Right cardiac atrium (tissue), 5 donors: ENCODE measurements at regions not wholly inside any gene's neighbourhood (a gene's known extent, or its start where the extent isn't known, plus 50 kb on each side); places are given as distances from the start of the nearest gene placed in this dataset.

Source experiments
- ATAC-seq, 2 donors: fragments of 200-7000 bp; cut with Tn5 transposase; one replicate each; pipeline versions ENCODE4 v1.8.0 to v1.9.1; 2020; ENCODE audit warnings: moderate library complexity in 2 of 2, mild to moderate bottlenecking in 1 of 2
- DNase-seq, 3 donors: peaks; one replicate each; pipeline ENCODE4 v3.0.0-alpha.2; 2020
- H3K27ac ChIP-seq: one replicate; pipeline ENCODE4 v1.5.1; 2013; ENCODE audit warnings: mild to moderate bottlenecking, low read length, control low read depth, moderate library complexity
- H3K27me3 ChIP-seq: one replicate; pipeline ENCODE4 v1.6.1; 2013; ENCODE audit not compliant: control insufficient read depth, insufficient read depth
- H3K4me1 ChIP-seq: one replicate; pipeline ENCODE4 v1.6.1; 2013; ENCODE audit warnings: low read length; ENCODE audit not compliant: control insufficient read depth, insufficient read depth
- H3K4me3 ChIP-seq: one replicate; pipeline ENCODE4 v1.5.1; 2013; ENCODE audit warnings: low read length, control low read depth
- H3K9me3 ChIP-seq: one replicate; pipeline ENCODE4 v1.6.1; 2013; ENCODE audit warnings: low read length; ENCODE audit not compliant: control insufficient read depth
- WGBS: extraction: QIAGEN DNeasy Blood & Tissue Kit; methylation state at CpG from one replicate; pipeline ENCODE4 v1.1.7; 2013; 5-methylcytosine and 5-hydroxymethylcytosine counted together
- intact Hi-C, 4 donors: fragments of 100-400 bp; cut with DNase I; formaldehyde crosslinking; loops; one replicate each; pipeline versions ENCODE4 v1.11.0 to v1.14.0; 2022 to 2023
- donor health status: healthy with polysubstance abuse.
- donor health status: DM: no; HTN: yes; CAD: no.
- donor health status: DM: no; HTN: no; CAD: no.
- donor health status: DM: no; HTN: yes; CAD: no; lungs with severe emphysema.
- donor health status: DM: yes; HTN: yes; CAD: no.

GRCh38 chr10:111267673-111268072, 190.8 kb downstream of the ADRA2A start:
- no peaks in the 10 kb centered on the region for H3K4me1 ChIP-seq

GRCh38 chr10:111273235-111273634, 196.4 kb downstream of the ADRA2A start:
- H3K27me3 ChIP-seq, result peaks cover 3% of the 10 kb centered on the region
- 47% methylated on average over 3 of the region's 3 CpGs for whole genome bisulfite sequencing

More at GRCh38 chr10:111267673-111268072, 190.8 kb downstream of the ADRA2A start:
- no peak overlapping the region for H3K4me3 ChIP-seq
- no peak for DNase-seq
- no peaks in the 10 kb centered on the region for H3K9me3 ChIP-seq
- ATAC-seq, result no peak
- H3K27me3 ChIP-seq, result peaks cover 3% of the 10 kb centered on the region
- WGBS, result 61% methylated on average over 7 of the region's 7 CpGs
- H3K27ac ChIP-seq, result no peak overlapping the region
- intact Hi-C loops, result no loop called here

GRCh38 chr10:111273635-111274034, 196.8 kb downstream of the ADRA2A start:
- DNase-seq, result no peak

More at GRCh38 chr10:111273235-111273634, 196.4 kb downstream of the ADRA2A start:
- ATAC-seq, result no peak
- DNase-seq, result no peak
- intact Hi-C loops, result no loop called here
- Histone ChIP-seq H3K27ac (no peak overlapping the region), H3K4me1 (no peaks in the 10 kb centered on the region), H3K4me3 (no peak overlapping the region), H3K9me3 (no peaks in the 10 kb centered on the region)

GRCh38 chr10:111275091-111275490, 198.3 kb downstream of the ADRA2A start:
- Histone ChIP-seq H3K27ac (no peak overlapping the region), H3K9me3 (no peaks in the 10 kb centered on the region), H3K4me3 (no peak overlapping the region), H3K27me3 (peaks cover 3% of the 10 kb centered on the region), H3K4me1 (no peaks in the 10 kb centered on the region)
- ATAC-seq (peak in 1 of 2 donors; percentile 60), DNase-seq (peak in 1 of 3 donors; percentile 19)
- 50% methylated on average over 1 of the region's 1 CpG for WGBS
- intact Hi-C loops, result no loop called here

More at GRCh38 chr10:111273635-111274034, 196.8 kb downstream of the ADRA2A start:
- intact Hi-C loops, result no loop called here
- Histone ChIP-seq H3K9me3 (no peaks in the 10 kb centered on the region), H3K4me3 (no peak overlapping the region), H3K4me1 (no peaks in the 10 kb centered on the region), H3K27ac (no peak overlapping the region), H3K27me3 (peaks cover 3% of the 10 kb centered on the region)
- ATAC-seq, result no peak
- whole genome bisulfite sequencing, result 72% methylated on average over 2 of the region's 2 CpGs

GRCh38 chr10:111277661-111278060, 200.8 kb downstream of the ADRA2A start:
- H3K27me3 ChIP-seq, result no peaks in the 10 kb centered on the region
- no peak for DNase-seq
- WGBS, result 50% methylated on average over 6 of the region's 6 CpGs
- no peak for ATAC-seq
- no peaks in the 10 kb centered on the region for H3K9me3 ChIP-seq
- no peak overlapping the region for H3K27ac ChIP-seq
- intact Hi-C loops, result no loop called here
- peaks cover 2% of the 10 kb centered on the region for H3K4me1 ChIP-seq
- no peak overlapping the region for H3K4me3 ChIP-seq

GRCh38 chr10:111278266-111278665, 201.4 kb downstream of the ADRA2A start:
- no peak for DNase-seq
- 85% methylated on average over 3 of the region's 3 CpGs for WGBS
- ATAC-seq, result no peak
- Histone ChIP-seq H3K27ac (no peak overlapping the region), H3K27me3 (no peaks in the 10 kb centered on the region), H3K4me1 (peaks cover 2% of the 10 kb centered on the region), H3K9me3 (no peaks in the 10 kb centered on the region), H3K4me3 (no peak overlapping the region)
- intact Hi-C loops, result no loop called here

GRCh38 chr10:111281516-111281915, 204.7 kb downstream of the ADRA2A start:
- H3K4me1 ChIP-seq, result peaks cover 2% of the 10 kb centered on the region
- no peaks in the 10 kb centered on the region for H3K27me3 ChIP-seq
- H3K27ac ChIP-seq, result no peak overlapping the region
- no peaks in the 10 kb centered on the region for H3K9me3 ChIP-seq
- 11% methylated on average over 4 of the region's 4 CpGs for WGBS
- H3K4me3 ChIP-seq, result no peak overlapping the region
- intact Hi-C loops, result no loop called here
- peak in 1 of 2 donors; percentile 24 for ATAC-seq
- no peak for DNase-seq

GRCh38 chr10:111289461-111289860, 212.6 kb downstream of the ADRA2A start:
- no peaks in the 10 kb centered on the region for H3K27me3 ChIP-seq
- no peak for ATAC-seq
- H3K9me3 ChIP-seq, result no peaks in the 10 kb centered on the region
- H3K4me3 ChIP-seq, result no peak overlapping the region
- intact Hi-C loops, result no loop called here
- 57% methylated on average over 5 of the region's 5 CpGs for WGBS
- DNase-seq, result no peak
- no peaks in the 10 kb centered on the region for H3K4me1 ChIP-seq
- H3K27ac ChIP-seq, result no peak overlapping the region

GRCh38 chr10:111290649-111291048, 213.8 kb downstream of the ADRA2A start:
- Histone ChIP-seq H3K27ac (no peak overlapping the region), H3K9me3 (no peaks in the 10 kb centered on the region), H3K4me3 (no peak overlapping the region), H3K27me3 (no peaks in the 10 kb centered on the region), H3K4me1 (no peaks in the 10 kb centered on the region)
- DNase-seq (no peak), ATAC-seq (no peak)
- 84% methylated on average over 3 of the region's 3 CpGs for WGBS
- intact Hi-C loops, result no loop called here

GRCh38 chr10:111295788-111296187, 219.0 kb downstream of the ADRA2A start:
- H3K4me3 ChIP-seq, result no peak overlapping the region
- 83% methylated on average over 1 of the region's 1 CpG for WGBS
- no peak for DNase-seq
- no peaks in the 10 kb centered on the region for H3K4me1 ChIP-seq
- no peak overlapping the region for H3K27ac ChIP-seq
- no peaks in the 10 kb centered on the region for H3K9me3 ChIP-seq
- intact Hi-C loops, result no loop called here
- no peaks in the 10 kb centered on the region for H3K27me3 ChIP-seq
- ATAC-seq, result no peak

- H3K4me3 ChIP-seq, result no peak overlapping the region
- no peak for DNase-seq
- ATAC-seq, result no peak
- no peaks in the 10 kb centered on the region for H3K9me3 ChIP-seq
- H3K27me3 ChIP-seq, result no peaks in the 10 kb centered on the region
- no peak overlapping the region for H3K27ac ChIP-seq
- intact Hi-C loops, result no loop called here
- H3K4me1 ChIP-seq, result no peaks in the 10 kb centered on the region
- 73% methylated on average over 6 of the region's 6 CpGs for WGBS
These were observed 220.6 kb downstream of the ADRA2A start for GRCh38 chr10:111297351-111297848.

- WGBS, result 56% methylated on average over 4 of the region's 4 CpGs
- no peak overlapping the region for H3K4me3 ChIP-seq
- H3K9me3 ChIP-seq, result no peaks in the 10 kb centered on the region
- DNase-seq (no peak), ATAC-seq (no peak)
- intact Hi-C loops, result no loop called here
- H3K27ac ChIP-seq, result no peak overlapping the region
- H3K4me1 ChIP-seq, result no peaks in the 10 kb centered on the region
- H3K27me3 ChIP-seq, result no peaks in the 10 kb centered on the region
These were observed 221.2 kb downstream of the ADRA2A start for GRCh38 chr10:111298031-111298430.
